NCI-H2107 treated with DMSO at 0.1 percent for 48 hours (cell line): ENCODE measurements at regions not wholly inside any gene's neighbourhood (a gene's known extent, or its start where the extent isn't known, plus 50 kb on each side); places are given as distances from the start of the nearest gene placed in this dataset.

Experiments
- DNase-seq: peaks from one replicate; lab custom pipeline; 2025; ENCODE audit not compliant: unreplicated experiment; lab: John Stamatoyannopoulos, UW

- DNase-seq = no peak
Observed at GRCh38 chr2:147515213-147515612, 329.6 kb upstream of the ACVR2A start.

DNA sequence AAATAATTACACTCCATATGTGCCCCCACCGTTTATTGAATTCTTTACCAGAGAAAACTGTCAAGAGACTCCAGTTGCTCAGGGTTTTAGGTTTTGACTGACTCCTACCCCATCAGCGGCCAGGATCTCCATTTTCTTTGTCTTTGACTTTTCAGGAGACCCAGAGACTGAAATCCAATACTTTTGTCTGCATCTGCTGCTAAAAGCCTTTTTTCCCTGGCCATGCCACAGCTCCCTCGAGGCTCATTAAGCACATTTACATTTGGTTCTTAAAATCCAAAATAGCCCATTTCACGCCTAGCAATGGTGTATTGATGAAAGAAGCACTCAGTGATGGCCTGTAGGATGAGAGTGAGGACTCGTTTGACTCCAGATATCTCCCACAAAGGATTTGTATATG, 332.6 kb upstream of the ACVR2A start:
- peak; percentile 89 for DNase-seq

GRCh38 chr2:147511491-147511948, 333.3 kb upstream of the ACVR2A start:
- DNase-seq = peak; percentile 75

GRCh38 chr2:147509821-147510220, 335.0 kb upstream of the ACVR2A start:
- no peak for DNase-seq

- no peak for DNase-seq
Observed at GRCh38 chr2:147506889-147507288, 337.9 kb upstream of the ACVR2A start.

GRCh38 chr2:147502711-147503290, 342.0 kb upstream of the ACVR2A start:
- no peak for DNase-seq

- no peak for DNase-seq
Observed at GRCh38 chr2:147501968-147502367, 342.9 kb upstream of the ACVR2A start.

GRCh38 chr2:147500819-147501395, 343.9 kb upstream of the ACVR2A start:
- no peak for DNase-seq

DNA sequence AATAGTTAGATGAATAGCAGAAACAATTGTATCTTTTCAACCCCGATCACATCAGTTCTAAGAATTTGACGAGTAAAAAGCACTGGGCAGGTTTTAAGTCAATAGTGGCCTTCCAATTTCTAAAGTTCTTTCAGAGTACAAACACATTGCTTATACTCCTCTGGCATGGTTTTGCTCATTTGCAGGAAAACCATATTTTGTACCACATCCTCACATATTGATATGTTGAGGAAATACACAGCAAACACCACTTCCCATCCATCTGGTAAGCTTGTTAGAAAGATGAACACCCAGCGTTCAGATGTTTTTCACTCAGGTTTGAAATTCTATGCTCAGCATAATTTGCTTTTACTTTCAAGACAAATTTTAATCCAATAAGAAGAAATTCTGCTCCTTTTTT, 344.6 kb upstream of the ACVR2A start:
- DNase-seq = no peak

DNA sequence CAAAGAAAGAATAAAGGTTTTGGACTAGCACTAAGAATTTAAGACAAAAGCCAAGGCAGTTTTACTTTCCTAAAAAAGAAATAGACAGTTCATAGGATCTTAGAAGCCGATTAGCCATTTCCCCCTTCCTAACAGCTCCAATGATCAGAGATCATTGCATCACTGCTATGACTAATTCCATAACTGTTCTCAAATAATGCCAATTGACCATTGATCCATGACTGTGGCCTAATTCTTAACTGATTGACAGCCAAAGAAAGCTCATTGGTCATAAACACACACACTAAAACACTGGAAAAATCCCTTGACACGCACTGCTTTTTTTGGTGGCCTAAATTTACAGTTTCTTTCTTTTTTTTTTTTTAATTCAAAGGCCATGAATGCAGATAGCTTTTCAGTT, 345.0 kb upstream of the ACVR2A start:
- DNase-seq = no peak

GRCh38 chr2:147495734-147496133, 349.1 kb upstream of the ACVR2A start:
- no peak for DNase-seq

DNA sequence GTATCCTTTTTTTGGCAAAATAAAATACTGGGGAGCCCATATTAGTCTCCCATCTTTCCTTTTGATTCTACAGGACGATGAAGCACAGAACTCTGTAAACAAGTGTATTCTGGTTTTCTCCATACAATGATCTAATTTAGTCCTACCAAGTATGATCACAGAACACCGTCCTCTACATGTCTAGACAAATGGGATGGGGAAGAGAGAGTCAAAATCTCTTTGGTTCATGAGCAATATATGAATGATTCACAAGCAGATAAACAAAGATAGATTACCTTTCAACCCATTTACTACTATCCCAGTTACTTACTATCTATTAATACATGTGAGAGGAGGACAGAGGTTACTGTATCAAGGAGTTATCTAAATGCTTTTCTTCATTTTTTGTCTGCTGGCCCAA, 352.4 kb upstream of the ACVR2A start:
- no peak for DNase-seq

DNA sequence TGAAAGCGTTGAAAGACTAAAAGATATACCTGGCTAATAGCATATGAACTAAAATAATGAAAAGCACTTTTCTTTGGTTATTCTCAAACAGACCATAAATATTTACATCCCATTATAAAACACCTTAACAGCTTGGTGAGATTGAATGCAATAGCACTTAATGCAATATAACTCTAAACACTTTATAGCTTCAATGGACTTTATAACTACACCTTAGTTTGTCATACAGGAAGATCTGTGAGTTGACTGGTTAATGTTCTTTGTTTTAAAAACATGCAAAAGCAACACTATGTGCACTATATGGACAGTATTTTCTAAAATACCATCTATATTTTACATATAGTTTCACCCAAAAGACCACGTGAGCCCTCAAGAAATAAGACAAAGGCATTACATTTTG, 353.3 kb upstream of the ACVR2A start:
- DNase-seq = no peak

GRCh38 chr2:147490401-147491261, 354.2 kb upstream of the ACVR2A start:
- DNase-seq = no peak

DNA sequence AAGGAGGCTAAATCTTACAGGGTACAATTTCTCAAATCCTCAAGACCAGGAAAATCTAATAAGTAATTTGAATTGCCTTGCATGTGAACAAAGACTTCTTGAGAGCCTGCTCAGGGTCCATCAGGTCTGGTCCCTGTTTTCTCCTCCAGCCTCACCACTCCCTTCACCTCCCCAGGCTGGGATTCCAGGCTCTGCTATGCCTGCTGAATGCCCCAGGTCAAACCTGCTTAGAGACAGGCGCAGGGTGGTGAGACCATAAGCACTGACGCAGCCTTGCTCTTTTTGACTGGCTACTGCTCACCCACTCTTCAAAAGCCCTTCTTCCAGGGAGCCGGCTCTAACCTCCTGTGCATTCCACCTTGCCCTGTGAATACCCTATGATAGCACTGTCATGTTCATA, 356.4 kb upstream of the ACVR2A start:
- no peak for DNase-seq

- DNase-seq = no peak
Observed at GRCh38 chr2:147487978-147488289, 356.9 kb upstream of the ACVR2A start.

DNA sequence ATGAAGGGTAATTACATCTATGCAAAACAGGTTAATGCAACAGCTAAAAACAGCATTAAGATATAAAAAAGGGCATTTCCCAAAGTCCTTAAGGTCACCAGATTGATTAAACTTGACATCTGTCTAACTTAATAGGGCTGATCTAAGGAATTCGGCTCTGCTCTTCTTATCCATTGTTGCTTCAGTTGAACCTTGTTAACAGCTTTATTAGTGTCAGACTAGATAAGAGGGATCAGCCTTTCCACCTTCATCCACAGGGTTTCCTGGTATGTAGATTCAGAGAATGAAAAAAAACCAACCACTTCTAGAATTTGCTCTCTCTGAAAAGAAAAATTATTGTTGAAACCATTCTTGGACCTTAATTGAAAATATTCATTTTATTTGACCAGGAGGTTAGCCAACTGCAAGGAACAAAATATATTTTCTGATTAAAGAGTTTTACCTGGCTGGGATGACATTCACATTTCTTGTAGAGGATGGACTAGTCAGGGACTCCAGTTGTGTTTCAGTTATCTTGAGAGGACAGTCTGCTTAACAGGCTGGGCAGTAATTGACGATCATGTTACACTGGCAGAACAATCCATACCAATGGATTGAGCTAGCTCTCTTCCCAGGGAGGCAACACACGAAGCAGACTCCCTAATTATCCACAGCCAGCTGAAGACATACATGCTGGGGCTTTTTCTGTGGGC, 357.4 kb upstream of the ACVR2A start:
- peak; percentile 45 for DNase-seq

DNA sequence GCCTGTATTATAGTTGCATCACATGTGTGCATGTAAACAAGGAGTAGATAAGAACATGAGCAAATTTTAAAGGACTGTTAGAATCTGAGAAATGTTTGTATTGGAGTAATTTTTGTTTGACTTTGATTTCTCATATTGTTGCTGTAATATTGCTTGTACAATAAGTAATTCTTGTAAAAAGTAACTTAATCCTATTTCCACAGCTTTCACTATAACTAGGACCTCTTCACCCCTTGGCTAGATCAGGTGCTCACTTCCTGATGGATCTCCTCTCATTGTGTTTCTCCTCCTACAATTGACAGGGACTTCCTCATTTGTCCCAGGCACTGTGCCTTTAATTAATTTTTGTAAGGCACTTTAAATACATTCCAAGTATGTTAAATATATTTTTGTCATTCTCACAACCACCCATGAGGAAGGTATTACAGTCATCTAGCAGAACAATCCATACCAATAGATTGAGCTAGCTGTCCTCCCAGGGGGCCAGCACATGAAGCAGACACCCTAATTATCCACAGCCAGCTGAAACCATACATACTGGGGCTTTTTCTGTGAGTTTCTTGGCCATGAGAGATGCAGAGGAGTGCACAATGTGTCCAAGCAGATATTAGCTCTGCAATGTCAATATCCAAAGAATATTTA, 359.5 kb upstream of the ACVR2A start:
- no peak for DNase-seq

- no peak for DNase-seq
Observed at GRCh38 chr2:147483911-147484310, 360.9 kb upstream of the ACVR2A start.

DNA sequence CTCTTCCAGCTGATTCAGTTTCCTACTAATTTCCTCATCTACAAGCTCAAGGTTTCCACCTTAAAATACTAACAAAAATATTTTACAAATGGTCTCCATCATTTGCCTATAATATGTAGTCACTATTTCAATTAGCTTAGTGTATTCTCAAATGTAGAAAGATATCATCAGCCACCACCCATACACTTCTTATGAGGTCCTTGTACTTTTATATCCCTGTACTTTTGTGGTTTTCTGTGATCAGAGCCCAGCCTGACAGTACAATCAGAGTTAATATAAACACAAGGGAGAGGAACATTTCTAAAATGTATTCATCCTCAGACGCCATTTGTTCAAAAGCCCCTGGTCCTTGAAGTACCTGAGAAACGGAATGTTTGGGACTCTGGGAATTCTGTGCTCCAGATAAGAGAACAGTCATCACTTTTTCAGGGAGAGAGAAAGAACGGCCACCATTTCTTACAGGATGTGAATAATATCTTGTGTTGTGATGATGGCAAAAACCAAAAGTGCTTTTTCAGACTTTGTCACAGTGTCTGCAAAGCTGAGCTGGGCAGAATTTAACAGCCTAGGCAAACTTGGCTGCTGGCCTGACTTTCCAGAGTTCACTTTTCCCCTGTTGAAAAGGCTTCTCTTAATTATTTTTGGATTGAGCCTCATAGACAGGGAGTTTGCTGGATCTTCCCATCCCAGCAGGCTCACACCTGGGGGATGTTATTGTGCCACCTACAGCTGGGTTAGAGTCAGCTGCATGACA, 361.7 kb upstream of the ACVR2A start:
- no peak for DNase-seq
